ENCODE measurements at regions not wholly inside any gene's neighbourhood (a gene's known extent, or its start where the extent isn't known, plus 50 kb on each side); places are given as distances from the start of the nearest gene placed in this dataset.

DNA sequence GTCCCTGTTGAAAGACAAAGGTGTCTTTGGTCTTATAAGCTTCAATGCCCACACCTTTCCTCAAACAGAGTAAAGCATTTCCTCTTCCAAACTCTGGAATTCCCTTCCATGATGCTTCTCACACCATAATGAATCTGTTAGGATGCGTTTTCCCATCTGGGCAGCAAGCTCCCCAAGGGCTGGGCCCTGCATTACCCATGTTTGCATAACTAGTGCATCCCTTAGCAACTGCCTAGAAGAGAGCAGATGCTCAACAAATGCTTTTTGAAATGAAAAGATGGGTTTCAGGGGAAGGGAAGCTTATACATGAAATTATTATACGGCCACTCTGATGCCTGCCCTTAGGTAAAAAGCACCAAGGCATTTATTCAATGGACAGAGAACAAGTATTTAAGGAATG lies 124.5 kb upstream of the CCL2 start:
- H3K4me3 ChIP-seq (ENCODE audit: control insufficient read depth, low read depth, low read length): no peak overlapping the region
- no peak for DNase-seq (ENCODE audit: low read depth)
- TF ChIP-seq, protein P1, sequence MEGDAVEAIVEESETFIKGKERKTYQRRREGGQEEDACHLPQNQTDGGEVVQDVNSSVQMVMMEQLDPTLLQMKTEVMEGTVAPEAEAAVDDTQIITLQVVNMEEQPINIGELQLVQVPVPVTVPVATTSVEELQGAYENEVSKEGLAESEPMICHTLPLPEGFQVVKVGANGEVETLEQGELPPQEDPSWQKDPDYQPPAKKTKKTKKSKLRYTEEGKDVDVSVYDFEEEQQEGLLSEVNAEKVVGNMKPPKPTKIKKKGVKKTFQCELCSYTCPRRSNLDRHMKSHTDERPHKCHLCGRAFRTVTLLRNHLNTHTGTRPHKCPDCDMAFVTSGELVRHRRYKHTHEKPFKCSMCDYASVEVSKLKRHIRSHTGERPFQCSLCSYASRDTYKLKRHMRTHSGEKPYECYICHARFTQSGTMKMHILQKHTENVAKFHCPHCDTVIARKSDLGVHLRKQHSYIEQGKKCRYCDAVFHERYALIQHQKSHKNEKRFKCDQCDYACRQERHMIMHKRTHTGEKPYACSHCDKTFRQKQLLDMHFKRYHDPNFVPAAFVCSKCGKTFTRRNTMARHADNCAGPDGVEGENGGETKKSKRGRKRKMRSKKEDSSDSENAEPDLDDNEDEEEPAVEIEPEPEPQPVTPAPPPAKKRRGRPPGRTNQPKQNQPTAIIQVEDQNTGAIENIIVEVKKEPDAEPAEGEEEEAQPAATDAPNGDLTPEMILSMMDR (IDR thresholded peaks at IDR 0.05; ENCODE audit: control insufficient read depth, insufficient read depth, low read depth, low read length, missing control alignments): no peak

DNA sequence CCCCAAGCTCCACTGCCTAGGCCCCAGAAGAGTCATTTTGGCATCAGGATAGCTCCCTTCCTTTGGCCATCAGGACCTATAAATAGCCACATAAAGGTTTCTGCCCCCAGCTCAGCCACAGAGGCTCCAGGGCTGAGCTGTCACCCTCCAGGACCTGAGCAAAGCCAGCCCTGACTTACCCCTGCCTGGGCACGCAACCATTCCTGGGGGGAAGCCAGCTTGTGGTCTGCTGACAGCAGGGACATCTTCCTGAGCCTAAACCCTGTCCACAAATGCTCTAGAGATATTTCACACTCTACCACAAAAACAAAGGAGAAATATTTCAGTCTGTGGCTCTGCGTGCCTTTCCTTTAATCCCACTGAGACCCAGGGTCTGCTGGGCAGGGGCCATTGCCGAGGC lies 123.7 kb upstream of the CCL2 start:
- no peak for DNase-seq (ENCODE audit: low read depth)
- H3K4me3 ChIP-seq (ENCODE audit: control insufficient read depth, low read depth, low read length): no peak overlapping the region
- TF ChIP-seq, protein P1 (IDR thresholded peaks at IDR 0.05; ENCODE audit: control insufficient read depth, insufficient read depth, low read depth, low read length, missing control alignments): no peak

DNA sequence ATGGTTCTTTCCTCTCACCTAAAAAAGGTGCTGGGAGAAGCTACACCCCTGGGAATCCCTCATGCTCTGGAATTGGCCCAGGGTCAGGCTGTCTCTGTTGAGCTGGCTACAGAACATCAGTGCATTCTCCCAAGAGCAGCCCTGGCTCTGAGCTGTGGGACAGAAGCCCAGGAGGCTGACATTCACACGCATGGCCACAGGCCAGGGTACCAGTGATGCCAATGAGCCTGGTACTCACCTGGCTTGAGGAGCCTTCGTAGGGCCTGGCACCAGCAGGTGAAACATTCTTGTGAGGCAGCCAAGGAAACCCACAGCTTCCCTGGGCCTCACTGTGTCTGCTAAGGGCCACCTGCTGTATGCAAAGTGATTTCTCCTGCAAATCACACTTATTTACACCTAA lies 121.7 kb upstream of the CCL2 start:
- H3K4me3 ChIP-seq (ENCODE audit: control insufficient read depth, low read depth, low read length): no peak overlapping the region
- TF ChIP-seq, protein P1 (IDR thresholded peaks at IDR 0.05; ENCODE audit: control insufficient read depth, insufficient read depth, low read depth, low read length, missing control alignments): no peak
- no peak for DNase-seq (ENCODE audit: low read depth)

DNA sequence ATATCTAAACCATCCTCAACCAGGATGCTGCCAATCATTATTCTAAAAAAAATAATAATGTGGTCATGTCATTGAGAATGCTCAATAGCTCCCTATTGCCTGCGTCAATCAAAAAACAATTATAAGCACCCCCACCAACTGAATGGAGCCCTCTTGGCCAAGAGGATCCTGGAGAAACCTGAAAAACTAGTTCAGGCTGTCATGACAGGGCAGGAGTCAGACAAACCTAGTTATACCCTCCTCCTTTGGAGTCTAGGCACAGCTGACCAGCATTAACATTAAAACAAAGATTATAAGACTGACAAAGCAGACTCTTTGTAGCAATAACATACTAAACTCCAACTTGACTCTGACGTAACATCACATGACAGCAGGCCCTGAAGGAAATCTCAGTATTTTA lies 119.2 kb upstream of the CCL2 start:
- TF ChIP-seq, protein P1 (IDR thresholded peaks at IDR 0.05; ENCODE audit: control insufficient read depth, insufficient read depth, low read depth, low read length, missing control alignments): no peak
- no peak overlapping the region for H3K4me3 ChIP-seq (ENCODE audit: control insufficient read depth, low read depth, low read length)
- no peak for DNase-seq (ENCODE audit: low read depth)

DNA sequence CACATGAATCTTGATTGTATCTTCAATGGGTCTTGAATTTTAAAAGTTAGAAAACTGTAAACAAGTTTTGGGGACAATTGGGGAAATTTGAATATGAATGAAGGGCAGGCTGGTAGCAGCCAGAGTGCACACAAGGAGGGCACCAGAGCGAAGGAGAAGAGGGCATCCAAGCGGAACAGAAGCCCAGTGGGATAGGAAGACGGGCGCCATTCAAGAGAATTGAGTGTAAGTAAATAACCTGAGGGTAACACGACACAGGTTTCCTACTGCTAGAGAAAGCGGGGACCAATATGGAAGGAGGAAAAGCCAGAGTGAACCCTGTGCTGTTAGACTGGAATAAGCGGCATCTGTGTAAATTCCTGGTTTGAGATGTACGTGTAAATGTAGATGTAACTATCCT lies 115.1 kb upstream of the CCL2 start:
- DNase-seq (ENCODE audit: low read depth): no peak
- TF ChIP-seq, protein P1 (IDR thresholded peaks at IDR 0.05; ENCODE audit: control insufficient read depth, insufficient read depth, low read depth, low read length, missing control alignments): no peak

DNA sequence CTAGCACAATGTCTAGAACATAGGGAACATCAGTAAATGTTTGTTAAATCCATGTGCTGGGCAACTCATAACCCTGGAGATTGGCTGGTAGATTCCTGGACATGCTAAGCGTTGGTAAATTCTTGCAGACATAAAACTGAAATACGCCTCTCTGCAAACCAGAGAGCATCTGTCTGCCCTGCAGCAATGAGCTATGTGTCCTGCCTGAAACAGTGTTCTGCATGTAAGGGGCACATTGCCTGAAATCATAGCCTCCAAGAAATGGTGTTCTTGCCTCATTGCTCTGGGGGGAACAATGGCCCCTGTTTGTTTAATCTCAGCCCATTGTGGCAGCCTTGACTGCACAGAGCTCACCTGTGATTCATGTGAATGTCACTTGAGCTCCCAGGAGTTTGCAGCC lies 113.5 kb upstream of the CCL2 start:
- no peak overlapping the region for H3K4me3 ChIP-seq (ENCODE audit: control insufficient read depth, low read depth, low read length)
- DNase-seq (ENCODE audit: low read depth): no peak
- TF ChIP-seq, protein P1 (IDR thresholded peaks at IDR 0.05; ENCODE audit: control insufficient read depth, insufficient read depth, low read depth, low read length, missing control alignments): no peak

More for the DNA sequence above, 115.1 kb upstream of the CCL2 start:
- no peak overlapping the region for H3K4me3 ChIP-seq (ENCODE audit: control insufficient read depth, low read depth, low read length)

DNA sequence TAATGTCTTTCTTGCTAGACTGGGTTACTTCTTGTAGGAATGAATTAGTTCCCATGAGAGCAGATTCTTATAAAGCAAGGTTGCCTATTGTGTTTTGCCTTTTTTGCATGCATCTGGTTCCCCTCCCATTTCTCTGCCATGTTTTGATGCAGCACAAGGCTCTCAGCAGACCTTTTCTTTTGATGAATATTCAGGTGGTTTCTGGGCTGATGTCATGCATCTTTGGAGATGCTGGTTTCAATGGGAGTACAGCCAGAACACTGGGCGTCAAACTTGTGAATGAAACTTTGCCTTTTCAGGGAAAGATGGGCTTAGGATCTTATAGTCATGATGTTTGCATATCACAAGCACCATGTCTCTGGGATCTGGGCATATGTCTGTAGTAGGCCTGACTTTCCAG lies 111.7 kb upstream of the CCL2 start:
- DNase-seq (ENCODE audit: low read depth): no peak
- no peak overlapping the region for H3K4me3 ChIP-seq (ENCODE audit: control insufficient read depth, low read depth, low read length)
- TF ChIP-seq, protein P1 (IDR thresholded peaks at IDR 0.05; ENCODE audit: control insufficient read depth, insufficient read depth, low read depth, low read length, missing control alignments): no peak

All from AG09309 (cell line).